GM23338 (cell line): ENCODE measurements at regions not wholly inside any gene's neighbourhood (a gene's known extent, or its start where the extent isn't known, plus 50 kb on each side); places are given as distances from the start of the nearest gene placed in this dataset.

Experiments
- ATAC-seq: fragments of 200-7000 bp; cut with Tn5 transposase; 3 replicates; pipeline ENCODE4 v1.9.1; 2020
- DNase-seq: peaks from one replicate; pipeline ENCODE4 v3.0.0-alpha.2; 2015; ENCODE audit warnings: low spot score
- H2AFZ ChIP-seq: fragments of 200-600 bp; sonication (generic); 2 replicates; pipeline ENCODE4 v1.8.0; 2016; ENCODE audit warnings: antibody characterized with exemption, mild to moderate bottlenecking, moderate library complexity
- H3F3A ChIP-seq: fragments of 200-600 bp; sonication (generic); replicated peaks from 2 replicates; pipeline ENCODE4 v1.8.0; 2017; ENCODE audit warnings: antibody characterized with exemption, mixed run types, low read depth
- H3K27ac ChIP-seq: fragments of 200-600 bp; sonication (generic); 2 replicates; pipeline ENCODE4 v1.6.1; 2016; ENCODE audit warnings: low read depth
- H3K27me3 ChIP-seq: fragments of 200-600 bp; sonication (generic); 2 replicates; pipeline ENCODE4 v1.8.0; 2016; ENCODE audit warnings: mild to moderate bottlenecking, mixed run types, moderate library complexity; ENCODE audit not compliant: insufficient read depth
- H3K36me3 ChIP-seq: fragments of 200-600 bp; sonication (generic); 2 replicates; pipeline ENCODE4 v1.8.0; 2016; ENCODE audit warnings: mild to moderate bottlenecking; ENCODE audit not compliant: insufficient read depth
- H3K4me1 ChIP-seq: fragments of 200-600 bp; sonication (generic); 2 replicates; pipeline ENCODE4 v1.8.0; 2016; ENCODE audit warnings: mild to moderate bottlenecking, moderate library complexity; ENCODE audit not compliant: insufficient read depth
- H3K4me2 ChIP-seq: fragments of 200-600 bp; sonication (generic); 2 replicates; pipeline ENCODE4 v1.7.1; 2017; ENCODE audit warnings: mixed run types
- H3K4me3 ChIP-seq: fragments of 200-600 bp; sonication (generic); 2 replicates; pipeline ENCODE4 v1.6.1; 2016; ENCODE audit warnings: mixed run types
- H3K79me2 ChIP-seq: fragments of 200-600 bp; sonication (generic); replicated peaks from 2 replicates; pipeline ENCODE4 v1.8.0; 2017; ENCODE audit warnings: mild to moderate bottlenecking; ENCODE audit not compliant: insufficient read depth
- H3K9me2 ChIP-seq: fragments of 200-600 bp; sonication (generic); 2 replicates; pipeline ENCODE4 v1.8.0; 2017; ENCODE audit not compliant: insufficient read depth
- H4K20me1 ChIP-seq: fragments of 200-600 bp; sonication (generic); replicated peaks from 2 replicates; pipeline ENCODE4 v1.8.0; 2017; ENCODE audit warnings: mild to moderate bottlenecking; ENCODE audit not compliant: insufficient read depth
- H3K27ac Mint-ChIP-seq: 2 replicates; pipeline ENCODE4 v1.8.0; 2020; ENCODE audit warnings: inconsistent platforms, mild to moderate bottlenecking, moderate library complexity, mixed read lengths
- H3K27me3 Mint-ChIP-seq: 3 replicates; pipeline ENCODE4 v1.8.0; 2022; ENCODE audit warnings: low read depth, mild to moderate bottlenecking, moderate library complexity, mixed read lengths, inconsistent platforms; ENCODE audit not compliant: insufficient read depth, poor library complexity
- H3K36me3 Mint-ChIP-seq: 3 replicates; pipeline ENCODE4 v1.8.0; 2021; ENCODE audit warnings: low read depth, mild to moderate bottlenecking, inconsistent platforms, moderate library complexity, mixed read lengths
- H3K4me1 Mint-ChIP-seq: 3 replicates; pipeline ENCODE4 v1.8.0; 2020; ENCODE audit warnings: mild to moderate bottlenecking, inconsistent platforms, mixed read lengths
- H3K4me3 Mint-ChIP-seq: 3 replicates; pipeline ENCODE4 v1.8.0; 2021; ENCODE audit warnings: moderate library complexity, mild to moderate bottlenecking, inconsistent platforms, mixed read lengths
- H3K9me3 Mint-ChIP-seq: 3 replicates; pipeline ENCODE4 v1.8.0; 2020; ENCODE audit warnings: moderate library complexity, mild to moderate bottlenecking, inconsistent platforms, mixed read lengths
- CREB1 ChIP-seq: fragments of 250-450 bp; sonication (Bioruptor Pico); IDR thresholded peaks from 2 replicates; pipeline ENCODE4 v1.5.0; 2020; ENCODE audit warnings: low read depth, mild to moderate bottlenecking, moderate library complexity
- EZH2 ChIP-seq: fragments of 200-600 bp; sonication (generic); IDR thresholded peaks from one replicate; pipeline ENCODE4 v1.8.0; 2017; ENCODE audit warnings: antibody characterized with exemption, mild to moderate bottlenecking, low read depth; ENCODE audit not compliant: unreplicated experiment
- EZH2phosphoT487 ChIP-seq: fragments of 200-600 bp; sonication (generic); IDR thresholded peaks from one replicate; pipeline ENCODE4 v1.8.1; 2018; ENCODE audit warnings: antibody characterized with exemption; ENCODE audit not compliant: unreplicated experiment
- JUNB ChIP-seq: IDR thresholded peaks from one replicate; pipeline ENCODE4 v1.6.1; 2016; ENCODE audit warnings: antibody characterized with exemption; ENCODE audit not compliant: unreplicated experiment
- NANOG ChIP-seq: IDR thresholded peaks from 2 replicates; pipeline ENCODE4 v1.6.1; 2016; ENCODE audit warnings: antibody characterized with exemption, borderline replicate concordance
- POLR2AphosphoS5 ChIP-seq: IDR thresholded peaks from 2 replicates; pipeline ENCODE4 v1.6.1; 2016; ENCODE audit warnings: antibody characterized with exemption, low read depth
- STAT1 ChIP-seq: IDR thresholded peaks from one replicate; pipeline ENCODE4 v1.6.1; 2016; ENCODE audit warnings: antibody characterized with exemption; ENCODE audit not compliant: unreplicated experiment
- ZNF114 ChIP-seq: fragments of 250-450 bp; sonication (Bioruptor Pico); IDR thresholded peaks from 2 replicates; pipeline ENCODE4 v1.5.0; 2020; ENCODE audit warnings: mild to moderate bottlenecking, moderate library complexity
- ZNF331 ChIP-seq: fragments of 250-450 bp; sonication (Bioruptor Pico); IDR thresholded peaks from 2 replicates; pipeline ENCODE4 v1.5.0; 2020; ENCODE audit warnings: low read depth, mild to moderate bottlenecking, moderate library complexity
- TF ChIP-seq, protein P1 (sequence below): IDR thresholded peaks from 2 replicates; pipeline ENCODE4 v1.6.1; 2016; ENCODE audit warnings: antibody characterized with exemption
- TF ChIP-seq, protein P2 (sequence below), 2 experiments: fragments of 200-600 bp in 1 of 2; sonication (generic) in 1 of 2; conservative IDR thresholded peaks; 2 replicates each; pipeline versions ENCODE4 v1.5.1 to v1.6.1; 2016 to 2017; ENCODE audit warnings: antibody characterized with exemption in 2 of 2, low read depth in 2 of 2, mild to moderate bottlenecking in 2 of 2, moderate library complexity in 1 of 2
- TF ChIP-seq, protein P3 (sequence below): fragments of 250-450 bp; sonication (Bioruptor Pico); IDR thresholded peaks from 2 replicates; pipeline ENCODE4 v1.5.0; 2020; ENCODE audit warnings: mild to moderate bottlenecking, moderate library complexity
- TF ChIP-seq, protein P4 (sequence below): IDR thresholded peaks from one replicate; pipeline ENCODE4 v1.6.1; 2018; ENCODE audit warnings: antibody characterized with exemption; ENCODE audit not compliant: unreplicated experiment

DNA sequence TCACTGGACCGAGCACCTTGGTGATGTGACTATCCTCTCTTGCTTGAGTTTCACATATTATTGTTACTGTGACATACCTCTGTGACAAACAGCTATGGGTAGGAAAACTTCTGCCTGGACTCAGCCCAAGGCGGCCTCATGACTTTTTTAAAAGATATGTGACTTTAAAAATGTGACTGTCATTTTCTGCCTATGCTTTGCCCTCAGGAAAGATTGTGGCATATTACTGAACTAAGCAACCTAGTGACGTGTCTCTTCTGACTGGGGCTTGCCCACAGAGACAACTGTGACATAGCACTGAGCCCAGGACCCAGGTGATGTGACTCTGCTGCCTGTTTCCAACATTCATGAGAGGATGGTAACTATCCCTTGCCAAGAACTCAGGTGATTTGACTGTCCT lies 84.8 kb downstream of the ZNF728 start (continued):
- TF ChIP-seq NANOG (no peak), STAT1 (no peak), EZH2phosphoT487 (no peak)

DNA sequence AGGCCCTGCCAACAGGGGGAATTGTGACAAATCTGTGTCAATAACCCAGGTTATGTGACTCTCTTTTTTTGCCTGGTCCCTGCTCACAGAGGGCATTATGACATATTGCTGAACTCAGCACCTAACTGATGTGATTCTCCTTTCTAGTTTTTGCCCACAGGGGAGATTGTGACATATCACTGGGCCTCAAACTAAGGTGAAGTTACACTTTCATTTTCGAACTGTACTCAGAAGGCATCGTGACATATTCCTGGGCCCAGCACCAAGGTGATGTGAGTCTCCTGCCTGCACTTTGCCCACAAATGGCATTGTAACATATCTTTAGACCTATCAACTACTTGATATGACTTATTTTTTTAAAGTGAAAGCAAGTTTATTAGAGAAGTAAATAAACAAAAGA lies 83.0 kb downstream of the ZNF728 start:
- no peaks in the 10 kb centered on the region for H3K4me1 Mint-ChIP-seq
- H3K27ac ChIP-seq, result no peak overlapping the region
- H3K4me1 ChIP-seq, result no peaks in the 10 kb centered on the region
- peaks cover 24% of the 10 kb centered on the region for H3K36me3 Mint-ChIP-seq
- no peaks in the 10 kb centered on the region for H3K79me2 ChIP-seq
- 0 out of 2 replicates have a peak, but pooled peaks cover 9% of the 10 kb centered on the region for H3K36me3 ChIP-seq
- DNase-seq (no peak), ATAC-seq (no peak)
- no peaks in the 10 kb centered on the region for H4K20me1 ChIP-seq
- no peaks in the 10 kb centered on the region for H3K27me3 Mint-ChIP-seq
- H3K9me3 Mint-ChIP-seq, result peaks cover 89% of the 10 kb centered on the region
- H3K27me3 ChIP-seq, result no peaks in the 10 kb centered on the region
- no peaks in the 10 kb centered on the region for H3K9me2 ChIP-seq
- no peak overlapping the region for H3K4me3 ChIP-seq
- no peak overlapping the region for H3K4me2 ChIP-seq
- no peak overlapping the region for H3K4me3 Mint-ChIP-seq
- no peaks in the 10 kb centered on the region for H3F3A ChIP-seq
- H2AFZ ChIP-seq, result no peak overlapping the region
- no peak overlapping the region for H3K27ac Mint-ChIP-seq
- TF ChIP-seq NANOG (no peak), ZNF331 (no peak), JUNB (no peak), EZH2phosphoT487 (no peak), POLR2AphosphoS5 (no peak), STAT1 (no peak), EZH2 (no peak), CREB1 (CRISPR knock-in tag) (no peak), ZNF114 (CRISPR knock-in tag) (no peak)
- TF ChIP-seq, protein P1, sequence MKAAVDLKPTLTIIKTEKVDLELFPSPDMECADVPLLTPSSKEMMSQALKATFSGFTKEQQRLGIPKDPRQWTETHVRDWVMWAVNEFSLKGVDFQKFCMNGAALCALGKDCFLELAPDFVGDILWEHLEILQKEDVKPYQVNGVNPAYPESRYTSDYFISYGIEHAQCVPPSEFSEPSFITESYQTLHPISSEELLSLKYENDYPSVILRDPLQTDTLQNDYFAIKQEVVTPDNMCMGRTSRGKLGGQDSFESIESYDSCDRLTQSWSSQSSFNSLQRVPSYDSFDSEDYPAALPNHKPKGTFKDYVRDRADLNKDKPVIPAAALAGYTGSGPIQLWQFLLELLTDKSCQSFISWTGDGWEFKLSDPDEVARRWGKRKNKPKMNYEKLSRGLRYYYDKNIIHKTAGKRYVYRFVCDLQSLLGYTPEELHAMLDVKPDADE, result no peak
- TF ChIP-seq, protein P2, sequence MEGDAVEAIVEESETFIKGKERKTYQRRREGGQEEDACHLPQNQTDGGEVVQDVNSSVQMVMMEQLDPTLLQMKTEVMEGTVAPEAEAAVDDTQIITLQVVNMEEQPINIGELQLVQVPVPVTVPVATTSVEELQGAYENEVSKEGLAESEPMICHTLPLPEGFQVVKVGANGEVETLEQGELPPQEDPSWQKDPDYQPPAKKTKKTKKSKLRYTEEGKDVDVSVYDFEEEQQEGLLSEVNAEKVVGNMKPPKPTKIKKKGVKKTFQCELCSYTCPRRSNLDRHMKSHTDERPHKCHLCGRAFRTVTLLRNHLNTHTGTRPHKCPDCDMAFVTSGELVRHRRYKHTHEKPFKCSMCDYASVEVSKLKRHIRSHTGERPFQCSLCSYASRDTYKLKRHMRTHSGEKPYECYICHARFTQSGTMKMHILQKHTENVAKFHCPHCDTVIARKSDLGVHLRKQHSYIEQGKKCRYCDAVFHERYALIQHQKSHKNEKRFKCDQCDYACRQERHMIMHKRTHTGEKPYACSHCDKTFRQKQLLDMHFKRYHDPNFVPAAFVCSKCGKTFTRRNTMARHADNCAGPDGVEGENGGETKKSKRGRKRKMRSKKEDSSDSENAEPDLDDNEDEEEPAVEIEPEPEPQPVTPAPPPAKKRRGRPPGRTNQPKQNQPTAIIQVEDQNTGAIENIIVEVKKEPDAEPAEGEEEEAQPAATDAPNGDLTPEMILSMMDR (conservative IDR thresholded peaks at IDR 0.05; ENCODE audit: low read depth in 2 of 2), result no peak
- TF ChIP-seq, protein P3, sequence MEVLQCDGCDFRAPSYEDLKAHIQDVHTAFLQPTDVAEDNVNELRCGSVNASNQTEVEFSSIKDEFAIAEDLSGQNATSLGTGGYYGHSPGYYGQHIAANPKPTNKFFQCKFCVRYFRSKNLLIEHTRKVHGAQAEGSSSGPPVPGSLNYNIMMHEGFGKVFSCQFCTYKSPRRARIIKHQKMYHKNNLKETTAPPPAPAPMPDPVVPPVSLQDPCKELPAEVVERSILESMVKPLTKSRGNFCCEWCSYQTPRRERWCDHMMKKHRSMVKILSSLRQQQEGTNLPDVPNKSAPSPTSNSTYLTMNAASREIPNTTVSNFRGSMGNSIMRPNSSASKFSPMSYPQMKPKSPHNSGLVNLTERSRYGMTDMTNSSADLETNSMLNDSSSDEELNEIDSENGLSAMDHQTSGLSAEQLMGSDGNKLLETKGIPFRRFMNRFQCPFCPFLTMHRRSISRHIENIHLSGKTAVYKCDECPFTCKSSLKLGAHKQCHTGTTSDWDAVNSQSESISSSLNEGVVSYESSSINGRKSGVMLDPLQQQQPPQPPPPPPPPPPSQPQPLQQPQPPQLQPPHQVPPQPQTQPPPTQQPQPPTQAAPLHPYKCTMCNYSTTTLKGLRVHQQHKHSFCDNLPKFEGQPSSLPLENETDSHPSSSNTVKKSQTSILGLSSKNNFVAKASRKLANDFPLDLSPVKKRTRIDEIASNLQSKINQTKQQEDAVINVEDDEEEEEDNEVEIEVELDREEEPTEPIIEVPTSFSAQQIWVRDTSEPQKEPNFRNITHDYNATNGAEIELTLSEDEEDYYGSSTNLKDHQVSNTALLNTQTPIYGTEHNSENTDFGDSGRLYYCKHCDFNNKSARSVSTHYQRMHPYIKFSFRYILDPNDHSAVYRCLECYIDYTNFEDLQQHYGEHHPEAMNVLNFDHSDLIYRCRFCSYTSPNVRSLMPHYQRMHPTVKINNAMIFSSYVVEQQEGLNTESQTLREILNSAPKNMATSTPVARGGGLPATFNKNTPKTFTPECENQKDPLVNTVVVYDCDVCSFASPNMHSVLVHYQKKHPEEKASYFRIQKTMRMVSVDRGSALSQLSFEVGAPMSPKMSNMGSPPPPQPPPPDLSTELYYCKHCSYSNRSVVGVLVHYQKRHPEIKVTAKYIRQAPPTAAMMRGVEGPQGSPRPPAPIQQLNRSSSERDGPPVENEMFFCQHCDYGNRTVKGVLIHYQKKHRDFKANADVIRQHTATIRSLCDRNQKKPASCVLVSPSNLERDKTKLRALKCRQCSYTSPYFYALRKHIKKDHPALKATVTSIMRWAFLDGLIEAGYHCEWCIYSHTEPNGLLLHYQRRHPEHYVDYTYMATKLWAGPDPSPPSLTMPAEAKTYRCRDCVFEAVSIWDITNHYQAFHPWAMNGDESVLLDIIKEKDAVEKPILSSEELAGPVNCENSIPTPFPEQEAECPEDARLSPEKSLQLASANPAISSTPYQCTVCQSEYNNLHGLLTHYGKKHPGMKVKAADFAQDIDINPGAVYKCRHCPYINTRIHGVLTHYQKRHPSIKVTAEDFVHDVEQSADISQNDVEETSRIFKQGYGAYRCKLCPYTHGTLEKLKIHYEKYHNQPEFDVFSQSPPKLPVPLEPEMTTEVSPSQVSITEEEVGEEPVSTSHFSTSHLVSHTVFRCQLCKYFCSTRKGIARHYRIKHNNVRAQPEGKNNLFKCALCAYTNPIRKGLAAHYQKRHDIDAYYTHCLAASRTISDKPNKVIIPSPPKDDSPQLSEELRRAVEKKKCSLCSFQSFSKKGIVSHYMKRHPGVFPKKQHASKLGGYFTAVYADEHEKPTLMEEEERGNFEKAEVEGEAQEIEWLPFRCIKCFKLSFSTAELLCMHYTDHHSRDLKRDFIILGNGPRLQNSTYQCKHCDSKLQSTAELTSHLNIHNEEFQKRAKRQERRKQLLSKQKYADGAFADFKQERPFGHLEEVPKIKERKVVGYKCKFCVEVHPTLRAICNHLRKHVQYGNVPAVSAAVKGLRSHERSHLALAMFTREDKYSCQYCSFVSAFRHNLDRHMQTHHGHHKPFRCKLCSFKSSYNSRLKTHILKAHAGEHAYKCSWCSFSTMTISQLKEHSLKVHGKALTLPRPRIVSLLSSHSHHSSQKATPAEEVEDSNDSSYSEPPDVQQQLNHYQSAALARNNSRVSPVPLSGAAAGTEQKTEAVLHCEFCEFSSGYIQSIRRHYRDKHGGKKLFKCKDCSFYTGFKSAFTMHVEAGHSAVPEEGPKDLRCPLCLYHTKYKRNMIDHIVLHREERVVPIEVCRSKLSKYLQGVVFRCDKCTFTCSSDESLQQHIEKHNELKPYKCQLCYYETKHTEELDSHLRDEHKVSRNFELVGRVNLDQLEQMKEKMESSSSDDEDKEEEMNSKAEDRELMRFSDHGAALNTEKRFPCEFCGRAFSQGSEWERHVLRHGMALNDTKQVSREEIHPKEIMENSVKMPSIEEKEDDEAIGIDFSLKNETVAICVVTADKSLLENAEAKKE, result no peak
- TF ChIP-seq, protein P4, sequence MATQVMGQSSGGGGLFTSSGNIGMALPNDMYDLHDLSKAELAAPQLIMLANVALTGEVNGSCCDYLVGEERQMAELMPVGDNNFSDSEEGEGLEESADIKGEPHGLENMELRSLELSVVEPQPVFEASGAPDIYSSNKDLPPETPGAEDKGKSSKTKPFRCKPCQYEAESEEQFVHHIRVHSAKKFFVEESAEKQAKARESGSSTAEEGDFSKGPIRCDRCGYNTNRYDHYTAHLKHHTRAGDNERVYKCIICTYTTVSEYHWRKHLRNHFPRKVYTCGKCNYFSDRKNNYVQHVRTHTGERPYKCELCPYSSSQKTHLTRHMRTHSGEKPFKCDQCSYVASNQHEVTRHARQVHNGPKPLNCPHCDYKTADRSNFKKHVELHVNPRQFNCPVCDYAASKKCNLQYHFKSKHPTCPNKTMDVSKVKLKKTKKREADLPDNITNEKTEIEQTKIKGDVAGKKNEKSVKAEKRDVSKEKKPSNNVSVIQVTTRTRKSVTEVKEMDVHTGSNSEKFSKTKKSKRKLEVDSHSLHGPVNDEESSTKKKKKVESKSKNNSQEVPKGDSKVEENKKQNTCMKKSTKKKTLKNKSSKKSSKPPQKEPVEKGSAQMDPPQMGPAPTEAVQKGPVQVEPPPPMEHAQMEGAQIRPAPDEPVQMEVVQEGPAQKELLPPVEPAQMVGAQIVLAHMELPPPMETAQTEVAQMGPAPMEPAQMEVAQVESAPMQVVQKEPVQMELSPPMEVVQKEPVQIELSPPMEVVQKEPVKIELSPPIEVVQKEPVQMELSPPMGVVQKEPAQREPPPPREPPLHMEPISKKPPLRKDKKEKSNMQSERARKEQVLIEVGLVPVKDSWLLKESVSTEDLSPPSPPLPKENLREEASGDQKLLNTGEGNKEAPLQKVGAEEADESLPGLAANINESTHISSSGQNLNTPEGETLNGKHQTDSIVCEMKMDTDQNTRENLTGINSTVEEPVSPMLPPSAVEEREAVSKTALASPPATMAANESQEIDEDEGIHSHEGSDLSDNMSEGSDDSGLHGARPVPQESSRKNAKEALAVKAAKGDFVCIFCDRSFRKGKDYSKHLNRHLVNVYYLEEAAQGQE, result no peak
